ENCODE measurements at regions not wholly inside any gene's neighbourhood (a gene's known extent, or its start where the extent isn't known, plus 50 kb on each side); places are given as distances from the start of the nearest gene placed in this dataset.
"Not testable (repeated sequence)": the region's sequence is repeated elsewhere in the genome, so short reads cannot be mapped to it uniquely, and the experiment has no call there.

DNA sequence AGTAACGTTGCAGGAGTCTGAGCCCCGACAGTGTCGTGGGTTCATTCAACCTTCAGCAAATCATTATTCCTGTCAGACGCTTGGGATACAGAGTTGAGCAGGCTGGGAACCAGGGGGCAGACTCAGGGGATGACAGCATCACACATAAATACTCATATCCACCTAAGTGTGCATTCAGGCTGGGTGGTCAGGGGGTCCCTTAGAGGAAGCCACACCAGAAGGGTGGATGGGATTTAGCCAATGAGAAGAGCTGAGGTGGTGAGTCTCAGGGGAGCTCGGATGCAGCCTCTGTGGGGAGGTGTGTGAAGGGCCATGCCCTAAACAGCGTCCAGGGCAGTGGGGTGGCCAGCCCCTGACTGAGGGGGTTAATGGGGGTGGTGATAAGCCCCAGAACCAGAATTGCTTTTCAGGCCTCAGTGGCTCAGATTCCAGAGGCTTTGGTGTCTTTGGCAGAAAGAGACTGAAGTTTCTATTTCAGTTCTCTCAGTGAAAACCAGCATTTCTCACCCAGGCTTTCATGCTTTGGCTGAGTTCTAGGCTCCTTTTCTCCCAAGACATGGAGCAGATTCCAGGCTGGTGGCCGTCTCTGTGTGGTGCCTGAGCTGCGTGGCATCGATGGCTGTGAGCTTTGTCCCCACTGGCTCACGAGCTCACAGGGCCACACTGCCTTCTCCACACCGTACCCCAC, 83.9 kb upstream of the CLDN5 start:
- H3K36me3 ChIP-seq (ENCODE audit: insufficient read depth, low read length) = no peaks in the 10 kb centered on the region
- TF ChIP-seq, protein P1, sequence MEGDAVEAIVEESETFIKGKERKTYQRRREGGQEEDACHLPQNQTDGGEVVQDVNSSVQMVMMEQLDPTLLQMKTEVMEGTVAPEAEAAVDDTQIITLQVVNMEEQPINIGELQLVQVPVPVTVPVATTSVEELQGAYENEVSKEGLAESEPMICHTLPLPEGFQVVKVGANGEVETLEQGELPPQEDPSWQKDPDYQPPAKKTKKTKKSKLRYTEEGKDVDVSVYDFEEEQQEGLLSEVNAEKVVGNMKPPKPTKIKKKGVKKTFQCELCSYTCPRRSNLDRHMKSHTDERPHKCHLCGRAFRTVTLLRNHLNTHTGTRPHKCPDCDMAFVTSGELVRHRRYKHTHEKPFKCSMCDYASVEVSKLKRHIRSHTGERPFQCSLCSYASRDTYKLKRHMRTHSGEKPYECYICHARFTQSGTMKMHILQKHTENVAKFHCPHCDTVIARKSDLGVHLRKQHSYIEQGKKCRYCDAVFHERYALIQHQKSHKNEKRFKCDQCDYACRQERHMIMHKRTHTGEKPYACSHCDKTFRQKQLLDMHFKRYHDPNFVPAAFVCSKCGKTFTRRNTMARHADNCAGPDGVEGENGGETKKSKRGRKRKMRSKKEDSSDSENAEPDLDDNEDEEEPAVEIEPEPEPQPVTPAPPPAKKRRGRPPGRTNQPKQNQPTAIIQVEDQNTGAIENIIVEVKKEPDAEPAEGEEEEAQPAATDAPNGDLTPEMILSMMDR (IDR thresholded peaks at IDR 0.05; ENCODE audit: borderline replicate concordance, extremely low read depth, low read length, poor library complexity, severe bottlenecking) = no peak
- no peak for TF ChIP-seq EZH2 (IDR thresholded peaks at IDR 0.05; ENCODE audit: borderline replicate concordance, low read depth, low read length, severe bottlenecking)
- DNase-seq = no peak
- no peaks in the 10 kb centered on the region for H4K20me1 ChIP-seq (ENCODE audit: insufficient read depth, low read length)
- no peak overlapping the region for H3K27ac ChIP-seq (ENCODE audit: low read length)
- H2AFZ ChIP-seq (ENCODE audit: low read depth, low read length) = no peak overlapping the region
- H3K4me3 ChIP-seq (ENCODE audit: low read depth in 1 of 2, low read length in 2 of 2) = no peak overlapping the region
- no peaks in the 10 kb centered on the region for H3K4me1 ChIP-seq (ENCODE audit: insufficient read depth, low read length)
- no peaks in the 10 kb centered on the region for H3K9me3 ChIP-seq (ENCODE audit: insufficient read depth, low read length, severe bottlenecking)
- no peak for ATAC-seq (ENCODE audit: insufficient read depth, low read depth)
- no peak overlapping the region for H3K9ac ChIP-seq (ENCODE audit: low read depth, low read length)
- no peaks in the 10 kb centered on the region for H3K79me2 ChIP-seq (ENCODE audit: insufficient read depth, low read length)
- peaks cover 8% of the 10 kb centered on the region for H3K27me3 ChIP-seq (ENCODE audit: insufficient read depth, low read length, poor library complexity)
- no peak overlapping the region for H3K4me2 ChIP-seq (ENCODE audit: insufficient read depth, low read length)

DNA sequence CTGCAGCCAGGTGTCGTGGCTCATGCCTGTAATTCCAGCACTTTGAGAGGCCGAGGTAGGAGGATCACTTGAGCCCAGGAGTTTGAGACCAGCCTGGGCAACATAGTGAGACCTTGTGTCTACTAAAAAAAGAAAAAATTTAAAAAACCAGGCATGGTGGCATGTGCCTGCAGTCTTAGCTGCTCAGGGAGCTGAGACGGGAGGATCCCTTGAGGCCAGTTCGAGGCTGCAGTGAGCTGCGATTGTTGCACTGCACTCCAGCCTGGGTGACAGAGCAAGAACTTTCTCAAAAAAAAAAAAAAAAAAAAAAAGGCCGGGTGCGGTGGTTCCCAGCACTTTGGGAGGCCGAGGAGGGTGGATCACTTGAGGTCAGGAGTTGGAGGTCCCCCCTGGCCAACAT, 85.5 kb upstream of the CLDN5 start:
- ATAC-seq (ENCODE audit: insufficient read depth, low read depth); DNase-seq; H3K36me3 ChIP-seq (ENCODE audit: insufficient read depth, low read length); H4K20me1 ChIP-seq (ENCODE audit: insufficient read depth, low read length); H3K27me3 ChIP-seq (ENCODE audit: insufficient read depth, low read length, poor library complexity); H3K79me2 ChIP-seq (ENCODE audit: insufficient read depth, low read length); H2AFZ ChIP-seq (ENCODE audit: low read depth, low read length); H3K9ac ChIP-seq (ENCODE audit: low read depth, low read length); H3K9me3 ChIP-seq (ENCODE audit: insufficient read depth, low read length, severe bottlenecking); H3K27ac ChIP-seq (ENCODE audit: low read length); H3K4me1 ChIP-seq (ENCODE audit: insufficient read depth, low read length); H3K4me2 ChIP-seq (ENCODE audit: insufficient read depth, low read length); H3K4me3 ChIP-seq (ENCODE audit: low read depth in 1 of 2, low read length in 2 of 2): not testable (repeated sequence)

DNA sequence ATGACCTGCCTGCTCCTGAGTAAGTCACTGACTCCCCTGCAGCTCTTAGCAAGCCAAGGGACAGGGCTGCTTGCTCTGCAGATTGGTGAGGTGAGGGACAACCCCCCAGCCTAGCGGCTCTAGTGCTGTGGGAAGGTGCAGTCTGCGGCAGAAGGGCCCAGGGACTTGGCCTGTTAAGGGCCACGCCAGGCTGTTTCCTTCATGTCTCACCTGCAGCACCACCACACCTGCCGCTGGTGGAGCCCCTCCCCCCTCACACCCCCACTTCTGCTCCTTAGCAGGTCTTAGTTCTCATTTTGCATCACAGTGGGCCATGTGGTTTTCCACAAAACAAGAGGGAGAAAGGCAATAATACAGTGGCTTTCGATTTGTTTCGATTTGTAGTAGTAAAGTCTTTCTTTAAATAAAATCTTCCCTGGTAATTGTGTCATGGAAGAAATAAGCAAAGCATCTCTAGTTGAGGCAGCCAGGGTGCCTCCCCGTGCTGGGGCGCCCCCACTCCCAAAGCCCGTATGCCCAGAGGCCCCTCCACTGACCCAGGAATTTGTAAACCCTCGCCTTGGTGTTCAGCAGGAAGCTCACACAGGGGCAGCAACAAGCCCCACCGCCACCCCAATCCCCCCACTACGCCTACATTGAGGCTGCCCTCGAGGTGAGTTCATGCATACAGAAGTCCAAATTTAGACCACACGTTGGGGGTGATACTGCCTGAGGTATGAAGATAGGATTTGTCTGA, 86.5 kb upstream of the CLDN5 start:
- TF ChIP-seq, protein P1 (IDR thresholded peaks at IDR 0.05; ENCODE audit: borderline replicate concordance, extremely low read depth, low read length, poor library complexity, severe bottlenecking) = no peak
- no peak for TF ChIP-seq EZH2 (IDR thresholded peaks at IDR 0.05; ENCODE audit: borderline replicate concordance, low read depth, low read length, severe bottlenecking)
- H2AFZ ChIP-seq (ENCODE audit: low read depth, low read length) = no peak overlapping the region
- H3K4me1 ChIP-seq (ENCODE audit: insufficient read depth, low read length) = no peaks in the 10 kb centered on the region
- no peaks in the 10 kb centered on the region for H3K36me3 ChIP-seq (ENCODE audit: insufficient read depth, low read length)
- no peak overlapping the region for H3K4me3 ChIP-seq (ENCODE audit: low read depth in 1 of 2, low read length in 2 of 2)
- peaks cover 8% of the 10 kb centered on the region for H3K27me3 ChIP-seq (ENCODE audit: insufficient read depth, low read length, poor library complexity)
- H3K9ac ChIP-seq (ENCODE audit: low read depth, low read length) = no peak overlapping the region
- H4K20me1 ChIP-seq (ENCODE audit: insufficient read depth, low read length) = no peaks in the 10 kb centered on the region
- H3K4me2 ChIP-seq (ENCODE audit: insufficient read depth, low read length) = no peak overlapping the region
- no peaks in the 10 kb centered on the region for H3K9me3 ChIP-seq (ENCODE audit: insufficient read depth, low read length, severe bottlenecking)
- H3K79me2 ChIP-seq (ENCODE audit: insufficient read depth, low read length) = no peaks in the 10 kb centered on the region
- ATAC-seq (ENCODE audit: insufficient read depth, low read depth) = no peak
- DNase-seq = no peak
- no peak overlapping the region for H3K27ac ChIP-seq (ENCODE audit: low read length)

DNA sequence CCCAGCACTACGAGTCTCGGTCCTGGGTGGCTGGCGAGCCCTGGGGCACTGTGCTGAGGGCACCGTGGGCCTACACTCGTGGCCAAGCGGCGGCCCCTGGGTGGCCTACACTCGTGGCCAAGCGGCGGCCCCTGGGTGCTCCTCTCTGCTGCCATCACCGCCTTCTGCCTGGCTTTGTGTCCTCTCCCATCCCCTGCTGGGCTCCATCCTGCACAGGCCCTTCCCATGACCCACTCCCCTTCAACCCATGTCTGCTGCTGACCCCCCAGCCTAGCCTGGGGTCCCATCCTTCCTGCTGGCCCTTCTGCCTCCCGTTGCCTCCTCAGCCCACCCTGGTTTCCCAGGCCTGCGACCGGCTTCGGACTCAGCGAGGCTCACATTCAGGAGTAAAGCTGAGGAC, 87.4 kb upstream of the CLDN5 start:
- no peaks in the 10 kb centered on the region for H3K9me3 ChIP-seq (ENCODE audit: insufficient read depth, low read length, severe bottlenecking)
- H3K4me1 ChIP-seq (ENCODE audit: insufficient read depth, low read length) = no peaks in the 10 kb centered on the region
- no peaks in the 10 kb centered on the region for H3K36me3 ChIP-seq (ENCODE audit: insufficient read depth, low read length)
- no peak overlapping the region for H3K27ac ChIP-seq (ENCODE audit: low read length)
- no peaks in the 10 kb centered on the region for H4K20me1 ChIP-seq (ENCODE audit: insufficient read depth, low read length)
- no peak for DNase-seq
- no peaks in the 10 kb centered on the region for H3K79me2 ChIP-seq (ENCODE audit: insufficient read depth, low read length)
- H3K4me3 ChIP-seq (ENCODE audit: low read depth in 1 of 2, low read length in 2 of 2) = no peak overlapping the region
- H2AFZ ChIP-seq (ENCODE audit: low read depth, low read length) = no peak overlapping the region
- H3K4me2 ChIP-seq (ENCODE audit: insufficient read depth, low read length) = no peak overlapping the region
- no peak for ATAC-seq (ENCODE audit: insufficient read depth, low read depth)
- peaks cover 4% of the 10 kb centered on the region for H3K27me3 ChIP-seq (ENCODE audit: insufficient read depth, low read length, poor library complexity)
- TF ChIP-seq, protein P1 (IDR thresholded peaks at IDR 0.05; ENCODE audit: borderline replicate concordance, extremely low read depth, low read length, poor library complexity, severe bottlenecking) = no peak
- no peak for TF ChIP-seq EZH2 (IDR thresholded peaks at IDR 0.05; ENCODE audit: borderline replicate concordance, low read depth, low read length, severe bottlenecking)
- H3K9ac ChIP-seq (ENCODE audit: low read depth, low read length) = no peak overlapping the region
